Activated naive CD4-positive, alpha-beta T cell treated with anti-CD3 and anti-CD28 coated beads, Interleukin-2, amount 50 U/mL, for 24 hours (primary cell): ENCODE measurements at regions not wholly inside any gene's neighbourhood (a gene's known extent, or its start where the extent isn't known, plus 50 kb on each side); places are given as distances from the start of the nearest gene placed in this dataset.

Source experiments
- H3K27ac Mint-ChIP-seq: one replicate; pipeline ENCODE4 v1.8.0; 2021; ENCODE audit warnings: mild to moderate bottlenecking, mixed read lengths
- H3K27me3 Mint-ChIP-seq: one replicate; pipeline ENCODE4 v1.8.0; 2021; ENCODE audit warnings: mixed read lengths
- H3K36me3 Mint-ChIP-seq: one replicate; pipeline ENCODE4 v1.8.0; 2021; ENCODE audit warnings: mixed read lengths
- H3K4me1 Mint-ChIP-seq: one replicate; pipeline ENCODE4 v1.8.0; 2021; ENCODE audit warnings: mixed read lengths
- H3K4me3 Mint-ChIP-seq: one replicate; pipeline ENCODE4 v1.8.0; 2021; ENCODE audit warnings: mild to moderate bottlenecking, mixed read lengths
- H3K9me3 Mint-ChIP-seq: one replicate; pipeline ENCODE4 v1.8.0; 2021; ENCODE audit warnings: mixed read lengths

GRCh38 chr1:198883184-198883583 is 244.3 kb downstream of the PTPRC start:
- H3K4me3 Mint-ChIP-seq, result no peak overlapping the region
- H3K4me1 Mint-ChIP-seq, result peaks cover 53% of the 10 kb centered on the region

DNA sequence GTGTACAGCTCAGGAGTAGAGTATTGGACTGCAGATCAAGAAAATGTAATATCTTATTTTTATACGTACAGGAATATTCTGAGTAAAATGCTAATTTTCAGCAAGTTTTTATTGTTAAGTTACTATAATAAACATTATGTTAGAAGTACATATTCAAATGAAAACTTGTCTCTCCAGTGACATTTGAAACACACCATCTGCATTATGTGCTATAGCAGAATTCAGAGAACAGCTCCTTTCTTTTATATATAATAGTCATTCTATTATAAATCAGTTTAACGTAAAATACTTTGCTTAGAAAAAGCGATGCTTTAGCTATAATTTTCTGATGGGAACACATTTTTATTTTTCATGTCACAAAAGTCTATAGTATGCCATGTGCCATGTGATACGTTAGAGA is 249.0 kb downstream of the PTPRC start:
- H3K4me3 Mint-ChIP-seq, result no peak overlapping the region
- H3K4me1 Mint-ChIP-seq, result peaks cover 23% of the 10 kb centered on the region
- H3K36me3 Mint-ChIP-seq, result peaks cover 4% of the 10 kb centered on the region
- H3K27ac Mint-ChIP-seq, result no peak overlapping the region
- H3K27me3 Mint-ChIP-seq, result no peaks in the 10 kb centered on the region
- H3K9me3 Mint-ChIP-seq, result no peaks in the 10 kb centered on the region

More at GRCh38 chr1:198883184-198883583, 244.3 kb downstream of the PTPRC start:
- no peaks in the 10 kb centered on the region for H3K27me3 Mint-ChIP-seq
- peaks cover 6% of the 10 kb centered on the region for H3K9me3 Mint-ChIP-seq
- H3K36me3 Mint-ChIP-seq, result peaks cover 16% of the 10 kb centered on the region
- peak overlapping the region; percentile 53 for H3K27ac Mint-ChIP-seq

DNA sequence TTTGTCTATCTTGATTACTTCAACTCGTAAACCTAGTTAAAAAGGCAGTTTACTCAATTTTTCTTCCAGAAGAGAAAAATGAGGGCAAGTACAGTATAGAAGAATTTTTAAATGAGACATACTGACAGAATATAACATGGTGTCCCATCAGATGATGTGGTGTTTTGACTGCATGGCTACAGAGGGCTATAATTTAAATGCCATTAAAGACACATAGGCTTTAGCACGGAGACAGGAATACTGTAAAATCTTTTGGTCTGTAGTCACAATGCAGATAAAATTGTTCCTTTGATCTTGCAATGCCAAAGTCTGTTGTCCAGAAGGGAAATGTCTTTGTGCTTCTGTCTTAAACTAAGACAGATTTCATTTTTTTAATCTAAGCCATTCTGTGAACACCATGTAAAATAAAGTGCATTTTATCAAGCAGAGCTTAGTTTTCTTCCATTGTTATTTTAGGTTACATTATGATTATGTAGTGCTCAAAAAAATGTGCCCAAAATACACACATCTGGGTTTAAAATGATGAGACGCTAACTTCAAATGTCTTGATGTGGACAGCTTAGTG is 249.6 kb downstream of the PTPRC start:
- peaks cover 17% of the 10 kb centered on the region for H3K4me1 Mint-ChIP-seq
- no peak overlapping the region for H3K4me3 Mint-ChIP-seq
- H3K9me3 Mint-ChIP-seq, result no peaks in the 10 kb centered on the region
- H3K36me3 Mint-ChIP-seq, result peaks cover 4% of the 10 kb centered on the region
- no peaks in the 10 kb centered on the region for H3K27me3 Mint-ChIP-seq
- H3K27ac Mint-ChIP-seq, result no peak overlapping the region

DNA sequence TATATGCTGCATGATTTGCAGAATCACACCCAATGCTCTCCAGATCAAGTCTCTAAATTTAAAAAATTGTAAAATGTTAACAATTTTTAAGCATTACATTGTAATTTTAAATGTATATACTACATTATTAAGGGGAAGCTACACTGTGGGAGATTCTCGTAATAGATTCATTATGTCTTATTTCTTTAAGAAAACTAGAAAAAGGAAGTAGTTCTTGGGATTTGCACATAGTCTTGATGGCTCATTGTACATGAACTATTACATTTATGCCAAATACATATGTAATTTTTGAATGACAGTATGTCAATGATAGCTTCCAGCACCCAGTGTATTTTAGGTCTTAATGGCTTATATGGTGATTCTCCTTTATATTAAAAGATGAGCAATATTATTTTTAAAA is 250.3 kb downstream of the PTPRC start:
- peaks cover 4% of the 10 kb centered on the region for H3K36me3 Mint-ChIP-seq
- H3K27ac Mint-ChIP-seq, result no peak overlapping the region
- H3K27me3 Mint-ChIP-seq, result no peaks in the 10 kb centered on the region
- peaks cover 11% of the 10 kb centered on the region for H3K4me1 Mint-ChIP-seq
- no peak overlapping the region for H3K4me3 Mint-ChIP-seq
- H3K9me3 Mint-ChIP-seq, result no peaks in the 10 kb centered on the region

GRCh38 chr1:198889749-198890148 is 250.9 kb downstream of the PTPRC start:
- H3K4me3 Mint-ChIP-seq, result no peak overlapping the region
- no peaks in the 10 kb centered on the region for H3K27me3 Mint-ChIP-seq
- H3K27ac Mint-ChIP-seq, result no peak overlapping the region
- H3K4me1 Mint-ChIP-seq, result peaks cover 8% of the 10 kb centered on the region
- peaks cover 4% of the 10 kb centered on the region for H3K36me3 Mint-ChIP-seq
- no peaks in the 10 kb centered on the region for H3K9me3 Mint-ChIP-seq

DNA sequence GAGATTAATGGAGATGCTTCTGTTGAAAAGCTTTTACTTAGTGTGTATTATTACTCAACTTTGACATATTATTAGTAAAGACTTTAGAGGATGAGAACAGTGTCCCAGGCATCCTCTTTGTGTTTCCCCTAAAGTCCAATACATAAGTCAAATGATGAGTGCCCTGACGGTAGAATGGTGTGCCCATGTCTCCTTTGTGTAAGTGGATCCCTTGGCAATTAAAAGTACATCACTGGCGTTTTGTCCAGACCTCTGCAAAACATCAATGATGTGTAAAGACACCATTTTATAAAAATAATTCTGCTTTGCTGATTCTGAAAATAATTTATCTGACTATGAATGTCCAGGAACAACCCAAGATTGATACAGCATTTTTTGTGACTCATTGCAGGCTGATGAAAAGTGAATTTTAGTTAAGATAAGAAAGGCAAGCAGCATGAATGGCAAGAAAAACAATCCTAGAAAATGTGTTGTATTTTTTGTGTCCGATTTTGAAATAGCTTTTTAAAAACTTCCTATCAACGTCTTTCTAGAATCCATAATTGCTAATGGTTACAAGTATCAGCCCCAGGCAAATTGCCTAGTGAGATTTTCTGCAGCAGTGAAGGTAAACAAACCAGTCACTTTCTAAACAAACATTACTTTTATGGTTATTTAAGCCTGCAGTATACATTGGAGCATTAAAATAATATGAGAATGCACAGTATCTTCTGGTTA is 251.5 kb downstream of the PTPRC start:
- H3K4me3 Mint-ChIP-seq, result no peak overlapping the region
- no peaks in the 10 kb centered on the region for H3K27me3 Mint-ChIP-seq
- H3K4me1 Mint-ChIP-seq, result peaks cover 5% of the 10 kb centered on the region
- no peak overlapping the region for H3K27ac Mint-ChIP-seq
- H3K9me3 Mint-ChIP-seq, result no peaks in the 10 kb centered on the region
- peaks cover 4% of the 10 kb centered on the region for H3K36me3 Mint-ChIP-seq

- Mint-ChIP-seq H3K27me3 (no peaks in the 10 kb centered on the region), H3K36me3 (peaks cover 8% of the 10 kb centered on the region), H3K4me3 (no peak overlapping the region), H3K9me3 (peaks cover 4% of the 10 kb centered on the region), H3K27ac (no peak overlapping the region), H3K4me1 (no peaks in the 10 kb centered on the region)
These were observed 253.2 kb downstream of the PTPRC start for GRCh38 chr1:198892065-198892464.

- Mint-ChIP-seq H3K9me3 (peaks cover 4% of the 10 kb centered on the region), H3K4me3 (no peak overlapping the region), H3K36me3 (peaks cover 8% of the 10 kb centered on the region), H3K27me3 (no peaks in the 10 kb centered on the region), H3K4me1 (no peaks in the 10 kb centered on the region), H3K27ac (no peak overlapping the region)
These were observed 254.3 kb downstream of the PTPRC start for GRCh38 chr1:198893141-198893540.

DNA sequence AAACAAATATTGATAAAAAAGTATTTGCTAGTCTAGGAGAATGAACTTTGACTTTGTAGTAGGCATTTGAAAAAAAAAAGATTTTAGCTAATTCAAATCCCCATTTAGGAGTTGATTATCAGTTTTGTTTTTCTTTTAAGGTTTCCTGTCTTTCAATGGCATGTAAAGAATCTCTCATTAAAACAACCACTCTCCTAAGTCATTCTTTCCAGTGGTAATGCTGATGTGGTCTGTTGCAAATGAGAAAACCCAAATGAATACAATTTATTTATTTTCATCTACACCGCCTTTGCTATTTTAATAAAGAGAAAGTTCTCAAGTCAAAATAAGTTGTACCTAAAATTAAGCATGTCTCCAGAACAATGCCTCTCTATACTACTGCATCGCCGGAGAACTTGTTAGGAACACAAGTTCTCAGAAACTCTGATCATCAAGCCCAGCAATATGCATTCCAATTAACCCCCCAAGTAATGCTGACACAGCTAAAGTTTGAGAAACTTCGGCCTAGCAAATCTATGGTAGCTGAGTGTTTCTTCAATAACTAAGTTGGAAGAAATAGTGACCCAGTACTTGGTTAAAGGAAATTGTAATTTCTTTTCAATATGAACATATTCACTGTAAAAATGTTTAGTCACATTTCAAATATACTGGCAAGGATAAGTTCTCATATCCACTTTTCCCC is 255.1 kb downstream of the PTPRC start:
- no peaks in the 10 kb centered on the region for H3K4me1 Mint-ChIP-seq
- H3K9me3 Mint-ChIP-seq, result peaks cover 4% of the 10 kb centered on the region
- H3K4me3 Mint-ChIP-seq, result no peak overlapping the region
- no peaks in the 10 kb centered on the region for H3K27me3 Mint-ChIP-seq
- H3K27ac Mint-ChIP-seq, result no peak overlapping the region
- H3K36me3 Mint-ChIP-seq, result peaks cover 8% of the 10 kb centered on the region

DNA sequence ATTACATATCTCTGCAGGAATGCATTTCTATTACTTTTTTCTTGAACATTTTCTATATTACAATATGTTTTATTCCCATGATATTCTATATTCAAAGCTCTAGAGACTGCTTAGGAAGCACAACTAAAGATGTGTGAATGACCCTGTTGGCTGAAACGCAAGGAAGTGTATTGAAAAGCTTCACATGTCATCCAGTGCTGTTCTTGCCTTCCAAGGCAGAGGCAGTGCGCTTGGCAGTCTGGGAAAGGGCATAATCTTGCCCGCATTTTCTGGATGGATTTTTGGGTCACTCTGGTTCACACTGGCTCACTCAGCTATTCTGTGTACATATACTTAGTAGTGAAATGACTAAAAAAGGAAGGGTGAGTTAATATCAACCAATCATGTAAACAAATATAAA is 262.4 kb downstream of the PTPRC start:
- peaks cover under 1% of the 10 kb centered on the region for H3K9me3 Mint-ChIP-seq
- no peaks in the 10 kb centered on the region for H3K27me3 Mint-ChIP-seq
- peaks cover 12% of the 10 kb centered on the region for H3K36me3 Mint-ChIP-seq
- H3K4me1 Mint-ChIP-seq, result peaks cover 11% of the 10 kb centered on the region
- no peak overlapping the region for H3K4me3 Mint-ChIP-seq
- H3K27ac Mint-ChIP-seq, result no peak overlapping the region

DNA sequence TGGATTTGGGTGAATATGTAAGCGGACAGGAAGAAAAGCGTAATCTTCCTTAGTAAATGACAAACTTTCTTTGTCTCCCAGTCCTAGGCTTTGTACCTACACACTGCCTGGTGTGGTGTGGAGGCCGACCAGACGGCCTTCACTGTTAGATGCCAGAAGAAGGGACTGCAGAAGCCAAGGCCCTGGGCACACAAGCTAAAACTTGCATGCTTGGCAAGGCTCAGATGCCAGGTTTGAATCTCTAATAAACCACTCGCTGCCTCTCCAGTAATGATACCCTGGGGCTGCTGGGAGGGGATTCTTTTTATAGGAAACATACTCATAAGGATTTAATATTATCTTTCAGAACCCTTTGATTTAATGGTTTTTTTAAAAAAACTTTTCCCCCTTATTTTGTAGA is 263.8 kb downstream of the PTPRC start:
- Mint-ChIP-seq H3K27me3 (no peaks in the 10 kb centered on the region), H3K4me3 (no peak overlapping the region), H3K27ac (no peak overlapping the region), H3K4me1 (peaks cover 25% of the 10 kb centered on the region), H3K9me3 (no peaks in the 10 kb centered on the region), H3K36me3 (peaks cover 12% of the 10 kb centered on the region)

- H3K4me3 Mint-ChIP-seq, result no peak overlapping the region
- no peaks in the 10 kb centered on the region for H3K9me3 Mint-ChIP-seq
- no peak overlapping the region for H3K27ac Mint-ChIP-seq
- H3K4me1 Mint-ChIP-seq, result peaks cover 25% of the 10 kb centered on the region
- H3K27me3 Mint-ChIP-seq, result no peaks in the 10 kb centered on the region
- peaks cover 12% of the 10 kb centered on the region for H3K36me3 Mint-ChIP-seq
These were observed 264.4 kb downstream of the PTPRC start for GRCh38 chr1:198903203-198903602.

- Mint-ChIP-seq H3K4me1 (peaks cover 25% of the 10 kb centered on the region), H3K36me3 (peaks cover 12% of the 10 kb centered on the region), H3K9me3 (no peaks in the 10 kb centered on the region), H3K4me3 (no peak overlapping the region), H3K27ac (peak overlapping the region; percentile 76), H3K27me3 (no peaks in the 10 kb centered on the region)
These were observed 264.8 kb downstream of the PTPRC start for GRCh38 chr1:198903621-198904020.

GRCh38 chr1:198904321-198904720 is 265.5 kb downstream of the PTPRC start:
- Mint-ChIP-seq H3K27ac (no peak overlapping the region), H3K4me3 (no peak overlapping the region)

GRCh38 chr1:198906739-198907422 is 268.0 kb downstream of the PTPRC start:
- peaks cover 42% of the 10 kb centered on the region for H3K4me1 Mint-ChIP-seq
- no peaks in the 10 kb centered on the region for H3K9me3 Mint-ChIP-seq
- peak overlapping the region; percentile 53 for H3K4me3 Mint-ChIP-seq
- H3K27me3 Mint-ChIP-seq, result no peaks in the 10 kb centered on the region
- peaks cover 5% of the 10 kb centered on the region for H3K36me3 Mint-ChIP-seq
- peak overlapping the region; percentile 38 for H3K27ac Mint-ChIP-seq

More at GRCh38 chr1:198904321-198904720, 265.5 kb downstream of the PTPRC start:
- H3K9me3 Mint-ChIP-seq, result no peaks in the 10 kb centered on the region
- no peaks in the 10 kb centered on the region for H3K27me3 Mint-ChIP-seq
- peaks cover 9% of the 10 kb centered on the region for H3K36me3 Mint-ChIP-seq
- H3K4me1 Mint-ChIP-seq, result peaks cover 25% of the 10 kb centered on the region

DNA sequence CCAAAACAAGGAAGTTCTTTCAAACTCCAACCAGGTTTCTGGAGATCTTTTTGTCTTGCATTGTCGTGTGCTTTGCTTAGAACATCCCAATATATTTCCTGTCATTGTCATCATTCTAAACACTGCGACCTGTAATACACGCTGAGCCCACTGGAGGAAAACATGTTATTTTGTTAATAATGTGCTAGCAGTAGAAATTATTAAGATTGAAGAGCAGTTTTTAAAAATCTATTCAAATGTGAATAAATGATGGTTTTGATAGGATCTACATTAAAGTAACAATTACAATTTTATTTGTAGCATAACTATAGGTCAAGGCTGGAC is 268.5 kb downstream of the PTPRC start:
- Mint-ChIP-seq H3K4me1 (peaks cover 42% of the 10 kb centered on the region), H3K36me3 (peaks cover 5% of the 10 kb centered on the region), H3K27me3 (no peaks in the 10 kb centered on the region), H3K27ac (peak overlapping the region; percentile 38), H3K9me3 (no peaks in the 10 kb centered on the region), H3K4me3 (peak overlapping the region; percentile 53)
